ENCODE measurements at regions not wholly inside any gene's neighbourhood (a gene's known extent, or its start where the extent isn't known, plus 50 kb on each side); places are given as distances from the start of the nearest gene placed in this dataset.
A peak's percentile ranks its signal among the peaks of the same experiment; 100 is the strongest.

GRCh38 chr5:119820608-119821007, 191.2 kb downstream of the FAM170A start:
- H3K27me3 ChIP-seq = no peaks in the 10 kb centered on the region
- H3K9me3 ChIP-seq = no peaks in the 10 kb centered on the region
- H3K4me3 ChIP-seq = no peak overlapping the region
- H3K36me3 ChIP-seq = no peaks in the 10 kb centered on the region
- no peak for DNase-seq
- H3K4me1 ChIP-seq = no peaks in the 10 kb centered on the region
- intact Hi-C loops (cut with DNase I; ENCODE audit: low total_unique reads) = no loop called here
- TF ChIP-seq POLR2A (IDR thresholded peaks at IDR 0.05) (no peak), EP300 (IDR thresholded peaks at IDR 0.05) (no peak), POLR2AphosphoS5 (IDR thresholded peaks at IDR 0.05) (no peak)
- TF ChIP-seq, protein P1, sequence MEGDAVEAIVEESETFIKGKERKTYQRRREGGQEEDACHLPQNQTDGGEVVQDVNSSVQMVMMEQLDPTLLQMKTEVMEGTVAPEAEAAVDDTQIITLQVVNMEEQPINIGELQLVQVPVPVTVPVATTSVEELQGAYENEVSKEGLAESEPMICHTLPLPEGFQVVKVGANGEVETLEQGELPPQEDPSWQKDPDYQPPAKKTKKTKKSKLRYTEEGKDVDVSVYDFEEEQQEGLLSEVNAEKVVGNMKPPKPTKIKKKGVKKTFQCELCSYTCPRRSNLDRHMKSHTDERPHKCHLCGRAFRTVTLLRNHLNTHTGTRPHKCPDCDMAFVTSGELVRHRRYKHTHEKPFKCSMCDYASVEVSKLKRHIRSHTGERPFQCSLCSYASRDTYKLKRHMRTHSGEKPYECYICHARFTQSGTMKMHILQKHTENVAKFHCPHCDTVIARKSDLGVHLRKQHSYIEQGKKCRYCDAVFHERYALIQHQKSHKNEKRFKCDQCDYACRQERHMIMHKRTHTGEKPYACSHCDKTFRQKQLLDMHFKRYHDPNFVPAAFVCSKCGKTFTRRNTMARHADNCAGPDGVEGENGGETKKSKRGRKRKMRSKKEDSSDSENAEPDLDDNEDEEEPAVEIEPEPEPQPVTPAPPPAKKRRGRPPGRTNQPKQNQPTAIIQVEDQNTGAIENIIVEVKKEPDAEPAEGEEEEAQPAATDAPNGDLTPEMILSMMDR (IDR thresholded peaks at IDR 0.05) = no peak
- WGBS, 5 donors = 68 to 71% (median 68%) methylated on average over 2 of the region's 2 CpGs
- no peak overlapping the region for H3K27ac ChIP-seq

DNA sequence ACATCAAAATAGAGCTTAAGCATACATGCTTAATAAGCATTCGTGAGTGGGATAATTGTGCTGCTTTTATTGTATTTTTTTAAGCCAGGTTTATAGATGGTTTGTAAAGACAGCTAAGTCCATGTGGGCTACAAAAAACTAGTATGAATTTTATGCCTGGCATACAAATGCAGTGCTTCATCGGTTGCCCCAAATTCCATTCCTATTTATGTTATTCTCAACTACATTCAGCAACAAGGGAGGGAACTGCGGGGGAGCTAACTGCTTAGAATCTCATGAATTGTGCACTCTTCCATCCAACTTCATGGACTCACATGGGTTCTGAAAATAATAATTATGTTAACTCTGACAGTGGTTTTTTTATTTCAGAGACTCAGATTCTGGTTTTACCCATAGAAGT, 199.2 kb downstream of the FAM170A start:
- H3K27ac ChIP-seq = no peak overlapping the region
- WGBS, 5 donors = 58 to 79% (median 76%) methylated on average over 3 of the region's 3 CpGs
- H3K4me3 ChIP-seq = no peak overlapping the region
- no peaks in the 10 kb centered on the region for H3K4me1 ChIP-seq
- H3K27me3 ChIP-seq = no peaks in the 10 kb centered on the region
- H3K9me3 ChIP-seq = no peaks in the 10 kb centered on the region
- peak in 1 of 2 donors; percentile 2 for DNase-seq
- H3K36me3 ChIP-seq = no peaks in the 10 kb centered on the region
- TF ChIP-seq, protein P1 (IDR thresholded peaks at IDR 0.05) = no peak
- no peak for TF ChIP-seq EP300 (IDR thresholded peaks at IDR 0.05)
- intact Hi-C loops (cut with DNase I; ENCODE audit: low total_unique reads) = no loop called here

GRCh38 chr5:119829341-119829740, 200.0 kb downstream of the FAM170A start:
- no peak for DNase-seq
- H3K4me3 ChIP-seq = no peak overlapping the region
- H3K9me3 ChIP-seq = no peaks in the 10 kb centered on the region
- no peaks in the 10 kb centered on the region for H3K4me1 ChIP-seq
- intact Hi-C loops (cut with DNase I; ENCODE audit: low total_unique reads) = no loop called here
- H3K27ac ChIP-seq = no peak overlapping the region
- TF ChIP-seq POLR2AphosphoS5 (IDR thresholded peaks at IDR 0.05) (no peak), EP300 (IDR thresholded peaks at IDR 0.05) (no peak), POLR2A (IDR thresholded peaks at IDR 0.05) (no peak)
- TF ChIP-seq, protein P1 (IDR thresholded peaks at IDR 0.05) = no peak
- H3K27me3 ChIP-seq = no peaks in the 10 kb centered on the region
- no peaks in the 10 kb centered on the region for H3K36me3 ChIP-seq

DNA sequence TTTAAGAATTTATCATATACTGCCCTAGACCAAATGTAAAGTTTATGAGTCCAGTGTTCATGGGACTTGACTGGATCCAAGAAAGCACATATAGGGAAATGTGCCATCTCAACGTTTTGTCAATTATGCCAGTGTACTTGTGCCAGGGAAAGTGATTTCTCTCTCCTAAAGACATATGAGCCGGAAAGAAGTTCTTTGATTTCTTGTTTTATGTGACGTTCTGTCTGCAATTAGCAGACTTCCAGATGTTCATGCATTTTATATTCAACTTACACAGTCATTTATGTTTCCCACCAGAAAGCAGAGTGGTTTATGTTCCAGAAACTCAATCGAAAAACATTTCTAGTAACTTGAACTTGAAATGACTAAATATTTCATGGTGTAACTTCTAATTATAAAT, 203.8 kb downstream of the FAM170A start:
- WGBS, 5 donors = 66 to 76% (median 72%) methylated on average over 4 of the region's 4 CpGs
- TF ChIP-seq POLR2A (IDR thresholded peaks at IDR 0.05) (no peak), EP300 (IDR thresholded peaks at IDR 0.05) (no peak)
- TF ChIP-seq, protein P1 (IDR thresholded peaks at IDR 0.05) = no peak
- H3K27me3 ChIP-seq = no peaks in the 10 kb centered on the region
- no peaks in the 10 kb centered on the region for H3K36me3 ChIP-seq
- no peaks in the 10 kb centered on the region for H3K9me3 ChIP-seq
- H3K27ac ChIP-seq = no peak overlapping the region
- no peaks in the 10 kb centered on the region for H3K4me1 ChIP-seq
- no peak for DNase-seq
- H3K4me3 ChIP-seq = no peak overlapping the region
- intact Hi-C loops (cut with DNase I; ENCODE audit: low total_unique reads) = no loop called here

DNA sequence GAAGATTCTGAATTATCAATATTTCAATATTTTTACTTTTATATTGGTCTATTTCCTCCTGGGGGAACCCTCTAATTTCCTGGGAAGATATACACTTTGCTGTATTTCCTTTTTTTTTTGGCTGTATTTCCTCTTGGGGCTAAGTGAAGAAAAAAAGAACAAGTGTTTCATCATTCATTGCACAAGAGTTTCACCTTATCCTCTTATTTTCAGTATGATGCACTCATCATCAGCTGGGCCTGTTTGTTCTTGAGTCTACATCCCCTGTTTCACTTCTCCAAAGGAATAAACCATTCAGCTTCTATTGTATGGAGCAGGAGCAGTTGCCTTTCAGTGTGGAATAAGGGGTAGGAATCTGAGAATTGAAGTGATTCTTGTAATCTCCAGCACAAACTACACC, 210.8 kb downstream of the FAM170A start:
- no peak for DNase-seq
- H3K27me3 ChIP-seq = no peaks in the 10 kb centered on the region
- no peaks in the 10 kb centered on the region for H3K9me3 ChIP-seq
- no peak overlapping the region for H3K27ac ChIP-seq
- no peak for TF ChIP-seq POLR2AphosphoS5 (IDR thresholded peaks at IDR 0.05)
- no peak for TF ChIP-seq POLR2A (IDR thresholded peaks at IDR 0.05)
- TF ChIP-seq, protein P1 (IDR thresholded peaks at IDR 0.05) = no peak
- no peak overlapping the region for H3K4me3 ChIP-seq
- H3K4me1 ChIP-seq = no peaks in the 10 kb centered on the region
- intact Hi-C loops (cut with DNase I; ENCODE audit: low total_unique reads) = no loop called here
- no peaks in the 10 kb centered on the region for H3K36me3 ChIP-seq
